HK-2 (cell line): ENCODE measurements at regions not wholly inside any gene's neighbourhood (a gene's known extent, or its start where the extent isn't known, plus 50 kb on each side); places are given as distances from the start of the nearest gene placed in this dataset.

Source experiments
- DNase-seq: peaks from one replicate; pipeline ENCODE4 v3.0.0-alpha.2; 2018; ENCODE audit not compliant: unreplicated experiment

DNA sequence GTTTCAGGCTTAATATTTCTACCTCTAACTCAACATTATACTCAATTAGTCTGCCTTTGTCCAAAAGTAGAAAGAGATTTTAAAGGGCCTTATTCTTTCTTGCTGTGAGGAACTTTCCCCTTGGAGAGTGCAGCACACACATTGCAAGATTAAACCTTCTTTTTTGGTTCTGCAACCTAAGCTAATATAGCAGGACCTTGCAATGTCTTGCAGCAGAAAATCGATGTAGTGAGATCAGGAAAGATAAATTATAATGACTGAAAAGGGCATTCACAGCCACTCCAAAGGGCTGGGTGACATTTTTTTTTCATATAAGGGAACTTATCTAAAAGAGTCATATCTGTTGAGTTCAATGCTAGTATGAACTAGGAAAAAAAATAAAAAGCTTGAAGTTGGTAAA lies 422.7 kb upstream of the ADAMTS16 start:
- no peak for DNase-seq

DNA sequence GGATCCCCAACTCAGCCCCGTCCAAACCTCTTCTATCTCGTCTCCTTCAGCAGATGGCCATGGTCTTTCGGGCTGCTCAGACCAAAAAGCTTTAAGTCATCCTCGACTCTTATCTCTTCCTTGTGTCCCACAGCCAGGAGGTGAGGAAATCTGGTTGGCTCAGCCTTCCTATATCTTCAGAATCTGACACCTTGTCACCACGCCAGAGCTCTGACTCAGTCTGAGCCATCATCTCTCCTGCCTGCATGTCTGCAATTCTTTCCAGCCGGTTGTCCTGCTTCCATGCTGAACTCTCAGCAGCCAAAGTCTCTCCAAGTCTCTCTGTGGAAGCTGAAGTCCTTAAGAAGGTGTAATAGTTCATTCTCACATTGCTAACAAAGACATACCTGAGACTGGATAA lies 419.3 kb upstream of the ADAMTS16 start:
- DNase-seq = no peak

DNA sequence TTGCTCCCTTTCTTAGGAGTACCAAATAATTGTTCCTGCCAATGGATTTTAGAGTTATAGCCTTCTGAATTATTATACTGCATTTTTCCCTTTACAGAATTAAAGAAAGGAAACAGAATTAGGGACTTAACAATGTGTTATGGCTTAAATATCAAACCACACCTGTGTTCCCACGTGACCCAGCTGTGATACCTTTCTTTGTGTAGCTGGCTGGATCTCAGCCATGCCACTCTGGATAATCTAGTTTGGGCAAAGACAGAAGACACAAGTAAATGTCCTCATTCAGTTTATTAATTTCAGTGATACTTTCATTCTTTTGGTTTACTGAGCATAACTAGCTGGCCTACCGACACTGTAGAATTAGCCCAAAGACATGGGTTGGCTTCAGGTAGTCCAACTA lies 417.2 kb upstream of the ADAMTS16 start:
- DNase-seq = no peak

DNA sequence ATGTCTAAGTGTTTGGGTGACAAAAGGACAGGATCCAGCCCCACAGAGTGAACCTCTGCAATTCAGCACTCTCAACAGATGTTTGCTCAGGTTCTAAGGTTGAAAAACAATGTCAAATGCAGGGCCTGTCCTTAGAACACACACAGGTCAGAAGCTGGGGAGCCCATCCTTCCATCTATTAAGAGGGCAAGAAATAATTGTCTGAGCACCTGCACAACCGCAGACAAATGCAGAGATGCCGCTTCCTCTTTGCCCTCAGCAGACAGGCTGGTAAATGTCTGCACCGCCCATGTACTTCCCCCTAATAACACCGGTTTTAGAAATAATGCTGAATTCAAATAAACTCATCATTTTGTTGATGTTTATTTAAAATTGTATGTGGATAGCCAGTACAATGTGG lies 414.5 kb upstream of the ADAMTS16 start:
- no peak for DNase-seq

DNA sequence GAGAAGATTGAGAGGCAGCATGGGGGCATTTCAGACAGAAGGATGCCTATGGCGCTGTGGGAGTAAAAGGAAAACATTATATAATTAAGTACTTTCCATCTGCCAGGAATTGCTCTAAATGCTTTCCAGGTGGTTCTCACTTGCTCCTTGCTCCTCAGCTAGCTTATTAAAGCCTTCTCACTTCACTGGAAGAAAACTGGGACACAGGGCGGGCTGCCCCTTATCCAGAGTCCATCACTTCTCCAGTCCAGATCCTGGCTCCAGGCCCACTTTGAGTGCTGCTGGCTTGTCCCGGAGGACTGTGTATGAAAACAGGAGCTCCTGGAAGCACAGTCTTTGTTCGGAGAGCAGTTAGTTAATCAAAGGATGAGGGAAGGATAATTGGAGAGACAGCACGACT lies 409.9 kb upstream of the ADAMTS16 start:
- DNase-seq = no peak

DNA sequence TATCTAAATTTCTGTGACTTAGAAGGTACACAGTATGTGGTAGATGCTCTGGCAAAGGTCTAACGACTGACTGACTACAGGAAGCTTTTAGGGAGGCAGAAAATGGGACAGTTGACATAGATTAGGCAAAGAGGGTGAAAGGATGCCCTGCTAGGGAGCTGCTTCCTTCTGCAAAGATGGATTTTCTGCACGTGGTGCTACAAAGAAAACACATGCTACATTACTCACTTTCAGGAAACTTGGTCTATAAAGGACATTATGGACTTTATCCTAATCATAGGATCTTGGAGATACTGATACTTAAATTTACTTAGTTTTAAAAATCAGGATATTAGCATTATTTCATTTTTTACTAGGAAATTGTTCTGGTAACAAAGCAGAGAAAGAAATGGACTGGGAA lies 405.8 kb upstream of the ADAMTS16 start:
- no peak for DNase-seq

DNA sequence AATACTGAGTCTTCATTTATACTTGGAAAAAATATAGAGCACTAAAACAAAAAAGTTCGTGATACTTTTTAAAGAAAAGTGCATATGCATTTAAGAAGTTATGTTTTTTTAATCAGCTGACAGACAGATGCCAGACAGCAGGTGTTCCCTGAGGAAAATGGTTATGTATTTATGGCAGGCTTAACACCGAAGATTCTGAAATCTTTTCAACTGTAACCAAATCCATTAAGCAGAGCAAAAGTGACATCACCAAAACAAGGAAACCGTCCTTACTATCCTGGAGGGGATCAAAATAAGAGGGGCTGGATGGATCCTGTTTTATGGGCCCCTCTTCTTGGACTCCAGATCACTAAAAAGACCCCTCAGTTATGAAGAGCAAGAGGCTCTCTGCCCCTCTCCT lies 404.9 kb upstream of the ADAMTS16 start:
- no peak for DNase-seq

DNA sequence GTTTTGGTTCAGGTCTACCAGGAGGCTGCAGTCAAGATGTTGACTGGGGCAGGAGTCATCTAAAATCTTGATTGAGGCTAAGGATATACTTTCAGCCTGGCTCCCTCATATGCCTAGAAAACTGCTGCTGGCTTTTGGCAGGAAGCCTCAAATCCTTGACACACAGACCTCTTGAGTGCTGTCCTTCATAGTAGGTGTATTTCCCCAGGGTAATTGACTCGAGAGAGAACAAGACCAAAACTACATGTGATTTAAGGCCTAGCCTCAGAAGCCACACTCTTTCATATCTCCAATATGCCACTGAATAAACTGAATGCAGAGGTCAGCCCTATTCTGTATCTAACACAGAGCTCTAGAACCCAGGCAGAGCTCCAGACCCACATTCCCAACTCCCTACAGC lies 402.3 kb upstream of the ADAMTS16 start:
- no peak for DNase-seq

DNA sequence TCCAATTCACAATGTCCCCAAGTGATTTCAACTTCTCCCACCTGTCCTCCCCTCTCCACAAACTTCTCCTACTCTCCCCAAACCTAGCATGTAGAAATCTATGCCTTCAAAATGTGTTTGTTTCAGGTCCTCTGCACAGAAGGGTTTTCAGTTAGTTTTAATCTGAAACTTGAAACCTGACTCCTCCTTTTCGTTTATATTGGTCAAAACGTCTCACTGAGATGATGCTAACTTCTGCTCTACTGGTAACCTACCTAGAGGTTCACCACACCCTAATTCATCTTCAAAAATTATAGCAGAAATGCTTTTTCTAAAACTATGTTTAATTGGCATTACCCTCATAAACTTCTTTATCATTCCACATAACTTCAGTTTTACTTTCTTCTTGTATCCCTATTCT lies 401.8 kb upstream of the ADAMTS16 start:
- no peak for DNase-seq

DNA sequence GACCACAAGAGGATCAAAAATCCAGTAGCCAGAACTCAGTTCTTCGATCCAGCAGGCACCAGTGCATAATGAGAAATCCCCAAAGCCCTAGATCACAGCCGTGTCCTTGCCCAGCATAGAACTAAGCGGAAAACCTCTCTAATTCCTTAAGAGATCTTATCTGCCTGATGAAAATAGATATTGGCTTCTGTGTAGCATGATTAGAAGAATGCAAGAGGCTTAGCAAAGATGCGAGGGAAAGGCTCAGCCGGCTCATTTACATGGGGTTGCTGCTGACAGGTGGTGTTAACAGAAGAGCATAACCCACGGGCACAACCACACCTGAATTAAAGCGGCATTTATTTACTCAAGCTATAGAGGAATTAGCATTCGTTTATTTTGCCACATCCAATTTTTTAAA lies 400.0 kb upstream of the ADAMTS16 start:
- DNase-seq = no peak

DNA sequence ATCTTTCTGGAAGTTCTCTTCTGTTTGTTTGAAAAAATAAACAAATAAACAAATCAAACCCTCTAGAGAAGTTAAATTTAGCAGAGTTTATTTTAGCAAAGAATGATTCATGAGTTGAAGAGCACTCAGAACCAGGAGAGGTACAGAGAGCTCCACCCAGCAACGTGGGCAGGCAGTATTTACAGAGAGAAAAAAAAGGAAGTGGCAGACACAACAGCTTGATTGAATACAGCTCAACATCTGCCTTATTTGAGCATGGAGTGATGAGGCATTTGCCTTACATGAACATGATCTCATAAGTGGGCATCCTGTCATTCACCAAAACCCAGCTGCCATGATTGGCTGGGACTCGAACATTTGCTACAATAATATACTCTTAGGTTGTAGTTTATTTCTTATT lies 381.6 kb upstream of the ADAMTS16 start:
- no peak for DNase-seq

DNA sequence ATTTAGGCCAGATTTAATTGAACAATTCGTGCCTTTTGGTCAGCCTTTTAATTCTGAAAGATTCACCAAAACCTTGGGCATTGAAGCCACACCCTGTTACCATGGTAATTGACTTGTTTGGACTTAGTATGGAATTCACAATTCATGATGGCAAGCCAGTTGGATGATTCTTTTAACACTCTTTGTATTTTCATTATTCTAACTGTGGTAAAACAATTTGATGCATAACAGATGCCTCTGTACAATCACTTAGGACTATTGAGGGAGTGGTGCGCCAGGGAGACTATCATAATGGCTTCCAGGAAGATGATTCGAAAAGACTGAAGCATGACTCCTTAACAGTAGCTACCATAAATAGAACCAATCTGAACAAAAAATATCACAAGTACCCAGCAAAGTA lies 381.1 kb upstream of the ADAMTS16 start:
- DNase-seq = no peak

DNA sequence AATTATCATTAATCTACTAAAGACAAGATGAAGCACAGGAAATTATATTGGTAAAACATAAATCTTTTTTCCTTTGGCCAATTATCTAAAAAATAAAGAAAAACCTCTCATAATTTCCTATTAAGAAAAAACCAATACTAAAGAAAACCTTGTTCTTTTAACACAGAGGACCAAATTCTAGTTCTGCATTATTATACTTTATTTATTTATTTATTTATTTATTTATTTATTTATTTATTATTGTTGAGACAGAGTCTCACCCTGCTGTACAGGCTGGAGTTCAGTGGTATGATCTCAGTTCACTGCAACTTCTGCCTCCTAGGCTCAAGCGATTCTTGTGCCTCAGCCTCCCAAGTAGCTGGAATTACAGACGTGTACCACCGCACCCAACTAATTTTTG lies 377.8 kb upstream of the ADAMTS16 start:
- no peak for DNase-seq

DNA sequence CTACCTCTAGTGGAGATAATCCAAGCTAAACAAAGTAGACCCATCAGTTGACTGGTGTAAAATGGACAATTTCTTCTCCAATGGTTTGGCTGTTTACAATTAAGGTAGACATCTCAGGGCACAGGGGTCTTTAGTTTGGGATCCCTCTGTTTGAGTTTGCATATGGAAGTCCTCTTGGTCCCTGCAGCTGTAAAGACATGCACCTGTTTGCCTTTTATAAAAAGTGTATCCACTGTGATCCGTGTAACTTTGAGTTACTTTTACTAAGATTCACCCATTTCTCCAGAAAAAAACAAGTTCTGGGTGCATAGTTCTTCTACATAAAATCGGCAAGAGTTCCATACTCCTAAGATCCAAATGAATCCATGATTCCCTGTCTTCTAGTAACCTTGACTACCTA lies 374.7 kb upstream of the ADAMTS16 start:
- DNase-seq = no peak

DNA sequence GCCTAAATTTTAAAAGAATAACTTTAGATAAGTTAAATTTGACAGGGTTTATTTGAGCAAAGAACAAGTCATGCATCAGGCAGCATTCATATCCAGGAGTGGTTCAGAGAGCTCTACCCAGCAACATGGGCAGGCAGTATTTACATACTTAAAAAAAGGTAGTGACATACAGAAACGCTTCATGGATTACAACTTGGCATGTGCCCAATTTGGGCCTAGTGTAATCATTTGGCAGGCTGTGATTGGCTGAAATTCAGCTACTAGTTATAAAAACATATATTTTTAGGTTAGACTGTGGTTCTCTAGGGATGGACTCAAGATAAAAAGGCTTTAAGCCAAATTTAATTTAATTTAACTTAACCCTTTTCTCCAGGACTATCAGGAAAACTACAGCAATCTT lies 374.0 kb upstream of the ADAMTS16 start:
- no peak for DNase-seq

DNA sequence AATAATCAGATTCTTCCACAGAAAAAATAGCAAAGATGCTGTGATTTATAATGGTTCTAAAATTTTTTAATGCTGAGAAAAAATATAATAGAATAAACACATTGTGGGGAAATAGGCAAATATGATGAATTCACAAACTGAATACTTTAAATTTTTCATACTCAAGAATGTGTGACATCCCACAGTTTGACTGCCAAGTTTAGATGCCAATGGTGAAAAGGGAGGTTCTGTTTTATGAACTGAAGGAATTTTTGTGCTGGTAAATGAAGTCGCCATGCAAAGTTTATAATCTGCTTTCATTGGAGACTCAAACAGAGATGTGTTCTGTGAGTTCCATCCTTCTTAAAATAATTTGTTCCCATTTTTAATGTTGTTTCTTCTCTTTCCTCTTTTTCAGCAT lies 367.5 kb upstream of the ADAMTS16 start:
- no peak for DNase-seq

DNA sequence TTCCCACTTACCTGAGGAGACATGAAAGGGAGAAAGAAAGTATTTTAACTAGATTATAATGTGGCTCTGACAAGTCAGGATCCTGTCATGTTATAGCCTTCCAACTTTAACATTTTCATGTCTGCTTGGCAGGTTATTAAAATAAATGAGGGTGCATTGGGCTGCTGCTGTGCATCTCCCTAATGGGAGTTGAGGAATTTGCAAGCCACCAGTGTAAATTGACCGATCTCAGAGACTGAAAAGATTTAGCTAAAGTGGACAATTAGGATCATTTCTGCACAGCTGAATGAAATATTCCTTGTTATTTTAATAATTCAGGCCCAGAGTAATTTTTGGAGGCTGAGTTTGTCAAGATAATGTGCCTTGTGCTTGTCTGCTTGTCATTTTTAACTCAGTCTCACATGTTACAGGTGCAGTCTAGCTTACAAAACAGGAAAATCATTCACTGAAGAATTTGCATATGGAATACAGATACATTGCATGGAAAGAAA lies 366.3 kb upstream of the ADAMTS16 start:
- DNase-seq = no peak

DNA sequence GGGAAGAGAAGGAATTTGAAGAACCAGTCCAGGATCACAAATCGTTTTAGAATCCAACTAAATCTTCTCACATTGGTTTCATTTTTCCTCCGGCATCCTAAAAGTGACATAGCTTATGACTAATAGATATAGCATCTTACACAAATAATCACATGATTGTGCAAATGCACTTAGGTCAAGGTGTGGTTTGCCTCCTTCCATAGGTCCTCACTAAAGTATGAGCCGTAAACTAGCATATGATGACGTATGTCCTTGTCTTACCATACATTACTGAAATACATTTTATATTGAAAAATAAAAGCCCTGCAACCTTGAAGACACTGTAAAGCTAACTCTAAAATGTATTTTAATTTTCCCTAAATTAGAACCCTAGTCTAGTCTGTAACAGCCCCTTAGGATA lies 362.7 kb upstream of the ADAMTS16 start:
- no peak for DNase-seq

DNA sequence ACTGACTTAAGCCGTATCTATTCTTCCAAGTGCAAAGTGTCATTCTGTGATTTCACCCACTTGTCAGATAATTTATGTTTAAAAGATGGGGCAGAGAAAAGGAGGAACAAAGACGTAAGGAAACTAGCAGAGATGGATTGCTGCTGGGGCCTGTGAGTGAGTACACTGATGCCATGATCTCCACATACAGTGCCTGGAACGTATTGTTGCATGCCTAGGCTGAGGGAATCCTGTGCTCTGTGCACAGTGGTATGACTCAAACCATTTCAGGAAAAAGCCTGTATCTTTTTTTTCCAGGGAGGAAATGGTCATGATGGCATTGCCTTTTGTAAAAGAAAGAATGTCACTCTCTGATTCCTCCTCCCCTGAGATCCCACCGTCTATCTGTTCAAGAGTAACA lies 359.5 kb upstream of the ADAMTS16 start:
- DNase-seq = no peak

DNA sequence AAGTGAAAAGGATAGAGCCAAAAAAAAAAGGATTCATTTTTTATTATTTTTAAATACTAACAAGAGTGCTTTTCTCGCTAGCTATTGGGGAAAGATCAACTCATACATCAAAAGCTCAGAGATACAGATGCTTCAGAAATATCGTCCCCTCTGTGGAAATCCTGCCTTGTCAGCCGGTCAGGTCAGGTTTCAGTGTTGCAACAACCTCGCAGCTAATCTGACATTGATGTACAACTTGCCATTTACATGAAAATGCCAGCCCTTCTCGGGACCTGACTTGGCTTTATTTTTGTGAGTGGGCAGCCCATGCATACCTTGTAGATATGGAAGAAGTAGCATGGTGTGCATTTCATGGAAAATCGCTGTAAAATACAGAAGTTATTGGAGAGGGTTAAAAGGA lies 358.8 kb upstream of the ADAMTS16 start:
- no peak for DNase-seq

DNA sequence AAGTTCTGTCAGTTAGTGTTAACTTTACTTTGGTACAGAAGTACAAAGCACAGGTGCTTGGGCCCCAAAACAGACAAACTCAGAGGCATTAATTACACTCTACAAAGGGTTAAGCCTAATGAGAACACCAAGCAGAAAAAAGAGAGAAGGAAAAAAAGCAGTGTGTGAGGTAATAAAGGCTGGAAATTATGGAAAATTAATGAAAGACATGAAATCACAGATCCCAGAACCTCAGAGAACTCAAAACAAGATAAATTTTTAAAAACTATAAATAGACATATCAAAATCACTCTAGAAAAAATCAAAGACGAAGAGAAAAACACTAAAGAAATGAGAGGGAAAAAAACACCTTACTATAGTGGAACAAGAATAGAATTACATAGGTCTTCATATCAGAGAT lies 354.2 kb upstream of the ADAMTS16 start:
- no peak for DNase-seq

DNA sequence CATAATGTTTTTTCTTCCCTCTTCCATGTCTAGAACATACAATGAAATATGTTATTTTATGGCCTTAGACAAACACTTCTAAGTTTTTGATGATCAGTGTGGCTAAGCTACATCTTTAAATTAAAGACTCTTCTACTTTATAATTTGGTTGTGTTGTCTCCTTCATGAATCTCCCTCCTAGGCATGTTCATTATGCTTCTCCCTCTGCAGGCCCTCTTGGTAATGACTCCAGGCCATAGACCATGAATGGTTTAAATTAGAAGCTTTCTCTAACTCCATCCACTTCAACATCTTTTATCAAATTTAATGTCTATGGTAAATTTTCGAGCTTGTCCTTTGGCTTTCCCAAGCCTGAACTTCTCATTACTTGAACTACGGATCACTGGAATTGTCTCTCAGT lies 342.7 kb upstream of the ADAMTS16 start:
- no peak for DNase-seq

DNA sequence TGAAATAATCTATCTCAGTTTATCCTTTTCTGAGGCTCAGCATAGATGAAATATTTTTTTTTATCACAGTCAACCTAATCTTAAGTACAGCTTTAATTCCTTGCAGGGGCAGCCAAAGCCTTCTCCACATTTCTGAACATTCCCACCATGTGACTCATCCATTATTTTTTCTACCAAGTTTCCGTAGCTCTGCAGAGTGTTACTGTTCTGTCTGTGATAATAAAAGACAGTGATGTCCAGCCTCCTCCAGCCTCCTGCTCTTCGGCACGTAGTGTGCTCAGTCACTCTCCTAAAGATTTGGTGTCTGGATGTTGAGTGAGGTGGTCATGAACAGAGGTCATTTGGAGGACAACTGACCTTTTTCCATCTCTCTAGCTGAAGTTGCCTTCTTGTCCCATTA lies 338.1 kb upstream of the ADAMTS16 start:
- no peak for DNase-seq

DNA sequence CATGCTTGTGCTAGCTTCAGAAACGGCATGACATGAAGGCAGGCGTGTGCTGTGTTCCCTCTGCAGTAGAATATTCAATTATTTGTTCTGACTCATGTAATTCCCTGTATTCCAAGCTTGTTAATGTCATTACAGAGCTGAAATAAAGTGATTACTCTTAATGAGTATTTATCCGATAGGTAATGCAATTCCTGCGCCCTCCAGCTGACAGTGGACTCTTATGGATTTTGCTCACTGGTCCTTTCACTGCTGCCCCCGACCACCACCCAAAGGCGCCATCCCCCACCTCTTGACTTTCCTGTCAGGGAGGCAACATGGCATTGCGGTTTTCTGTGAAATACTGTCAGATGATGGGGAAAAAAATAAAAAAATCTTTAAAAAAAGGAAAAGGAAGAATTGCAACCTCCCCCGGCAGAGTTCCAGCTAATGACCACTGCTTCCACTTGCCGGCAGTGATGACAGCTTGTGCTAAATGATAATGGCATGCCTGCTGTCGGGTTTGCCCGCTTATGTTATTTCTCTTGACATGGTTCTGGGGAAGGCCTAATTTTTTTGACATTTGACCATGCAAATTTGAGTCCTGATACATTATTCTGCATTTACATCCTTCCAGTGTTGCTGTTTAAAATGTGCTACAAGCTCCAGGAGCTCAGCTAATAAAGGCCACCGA lies 335.3 kb upstream of the ADAMTS16 start:
- no peak for DNase-seq
